Right ventricle myocardium superior (tissue), 1 donor: ENCODE measurements at regions not wholly inside any gene's neighbourhood (a gene's known extent, or its start where the extent isn't known, plus 50 kb on each side); places are given as distances from the start of the nearest gene placed in this dataset.
A peak's percentile ranks its signal among the peaks of the same experiment; 100 is the strongest.
"Not testable (repeated sequence)": the region's sequence is repeated elsewhere in the genome, so short reads cannot be mapped to it uniquely, and the experiment has no call there.

ENCODE experiments used
- ATAC-seq: fragments of 200-7000 bp; cut with Tn5 transposase; one replicate; pipeline ENCODE4 v1.9.1; 2020; ENCODE audit warnings: mild to moderate bottlenecking; ENCODE audit not compliant: poor library complexity
- DNase-seq: peaks from one replicate; pipeline ENCODE4 v3.0.0-alpha.2; 2020
- intact Hi-C: fragments of 100-400 bp; cut with DNase I; formaldehyde crosslinking; loops from one replicate; pipeline ENCODE4 v1.11.2; 2022
- donor health status: DM: no; HTN: yes; CAD: no; lungs with severe emphysema.

- intact Hi-C loops = no loop called here
- DNase-seq (no peak), ATAC-seq (no peak)
Measured at GRCh38 chr7:54398863-54399262, 143.3 kb upstream of the VSTM2A start.

GRCh38 chr7:54409917-54410316 lies 132.3 kb upstream of the VSTM2A start:
- DNase-seq = peak; percentile 34
- intact Hi-C loops = no loop called here

GRCh38 chr7:54416678-54417077 lies 125.5 kb upstream of the VSTM2A start:
- ATAC-seq (no peak), DNase-seq (no peak)
- intact Hi-C loops = no loop called here

More at GRCh38 chr7:54409917-54410316, 132.3 kb upstream of the VSTM2A start:
- no peak for ATAC-seq

GRCh38 chr7:54419209-54419608 lies 123.0 kb upstream of the VSTM2A start:
- DNase-seq (peak; percentile 28), ATAC-seq (no peak)
- intact Hi-C loops = no loop called here

GRCh38 chr7:54426406-54426805 lies 115.8 kb upstream of the VSTM2A start:
- ATAC-seq (no peak), DNase-seq (no peak)
- intact Hi-C loops = no loop called here

GRCh38 chr7:54429111-54429510 lies 113.1 kb upstream of the VSTM2A start:
- no peak for ATAC-seq
- intact Hi-C loops = no loop called here
- no peak for DNase-seq

- ATAC-seq = no peak
- intact Hi-C loops = no loop called here
- DNase-seq = no peak
Measured at GRCh38 chr7:54439391-54439790, 102.8 kb upstream of the VSTM2A start.

- intact Hi-C loops, ATAC-seq, DNase-seq: not testable (repeated sequence)
Measured at GRCh38 chr7:54444046-54444686, 98.0 kb upstream of the VSTM2A start.

GRCh38 chr7:54453168-54453567 lies 89.0 kb upstream of the VSTM2A start:
- DNase-seq, ATAC-seq, intact Hi-C loops: not testable (repeated sequence)

GRCh38 chr7:54454700-54455099 lies 87.5 kb upstream of the VSTM2A start:
- intact Hi-C loops, ATAC-seq, DNase-seq: not testable (repeated sequence)

GRCh38 chr7:54465095-54465494 lies 77.1 kb upstream of the VSTM2A start:
- intact Hi-C loops = no loop called here
- DNase-seq (no peak), ATAC-seq (no peak)

GRCh38 chr7:54469740-54470139 lies 72.4 kb upstream of the VSTM2A start:
- intact Hi-C loops = no loop called here
- no peak for ATAC-seq
- no peak for DNase-seq

GRCh38 chr7:54476609-54477008 lies 65.6 kb upstream of the VSTM2A start:
- no peak for ATAC-seq
- intact Hi-C loops = no loop called here
- DNase-seq = no peak

- no peak for ATAC-seq
- no peak for DNase-seq
- intact Hi-C loops = no loop called here
Measured at GRCh38 chr7:54477083-54477482, 65.1 kb upstream of the VSTM2A start.

GRCh38 chr7:54483523-54483922 lies 58.7 kb upstream of the VSTM2A start:
- ATAC-seq = no peak
- intact Hi-C loops = no loop called here
- no peak for DNase-seq

GRCh38 chr7:54485044-54485443 lies 57.1 kb upstream of the VSTM2A start:
- ATAC-seq (no peak), DNase-seq (no peak)
- intact Hi-C loops = no loop called here
